Ovary (tissue), 3 donors: ENCODE measurements at regions not wholly inside any gene's neighbourhood (a gene's known extent, or its start where the extent isn't known, plus 50 kb on each side); places are given as distances from the start of the nearest gene placed in this dataset.

ENCODE experiments used
- CTCF ChIP-seq, 3 donors: fragments of 450-650 bp in 2 of 3; fragments of 200-600 bp in 1 of 3; IDR thresholded peaks; one replicate each; pipeline versions ENCODE4 v1.5.1 to v1.8.0; 2016 to 2022; ENCODE audit warnings: antibody characterized with exemption in 3 of 3, mild to moderate bottlenecking in 1 of 3
- EP300 ChIP-seq: sonication (generic); formaldehyde crosslinking; IDR thresholded peaks from one replicate; pipeline ENCODE4 v1.6.1; 2017; ENCODE audit warnings: antibody characterized with exemption
- POLR2A ChIP-seq: fragments of 450-650 bp; IDR thresholded peaks from one replicate; pipeline ENCODE4 v1.6.1; 2017; ENCODE audit warnings: antibody characterized with exemption, mild to moderate bottlenecking, moderate library complexity
- donor health status: DM: no; HTN: no; CAD: no.

- TF ChIP-seq CTCF (IDR thresholded peaks at IDR 0.05) (no peak), POLR2A (no peak), EP300 (no peak)
Observed at GRCh38 chr21:16606271-16606670, 876.5 kb downstream of the USP25 start.
